ENCODE measurements at regions not wholly inside any gene's neighbourhood (a gene's known extent, or its start where the extent isn't known, plus 50 kb on each side); places are given as distances from the start of the nearest gene placed in this dataset.

GRCh38 chr18:6574631-6575030 is 154.9 kb upstream of the ARHGAP28 start:
- Histone ChIP-seq H3K4me3 (ENCODE audit: severe bottlenecking) (no peak overlapping the region), H3K27ac (ENCODE audit: poor library complexity, severe bottlenecking) (no peak overlapping the region), H3K9me3 (ENCODE audit: severe bottlenecking) (no peaks in the 10 kb centered on the region), H3K27me3 (ENCODE audit: insufficient read depth, poor library complexity, severe bottlenecking) (no peaks in the 10 kb centered on the region), H3K36me3 (ENCODE audit: low read depth) (no peaks in the 10 kb centered on the region), H3K4me1 (ENCODE audit: insufficient read depth, poor library complexity, severe bottlenecking) (no peaks in the 10 kb centered on the region)
- DNase-seq (ENCODE audit: low spot score) (no peak), ATAC-seq (ENCODE audit: low read depth) (no peak)
- TF ChIP-seq CTCF (IDR thresholded peaks at IDR 0.05; ENCODE audit: poor library complexity, severe bottlenecking) = no peak

GRCh38 chr18:6575908-6576307 is 153.6 kb upstream of the ARHGAP28 start:
- DNase-seq (ENCODE audit: low spot score) (no peak), ATAC-seq (ENCODE audit: low read depth) (no peak)
- Histone ChIP-seq H3K27ac (ENCODE audit: poor library complexity, severe bottlenecking) (no peak overlapping the region), H3K4me1 (ENCODE audit: insufficient read depth, poor library complexity, severe bottlenecking) (no peaks in the 10 kb centered on the region), H3K36me3 (ENCODE audit: low read depth) (no peaks in the 10 kb centered on the region), H3K4me3 (ENCODE audit: severe bottlenecking) (no peak overlapping the region), H3K9me3 (ENCODE audit: severe bottlenecking) (no peaks in the 10 kb centered on the region), H3K27me3 (ENCODE audit: insufficient read depth, poor library complexity, severe bottlenecking) (no peaks in the 10 kb centered on the region)
- TF ChIP-seq CTCF (IDR thresholded peaks at IDR 0.05; ENCODE audit: poor library complexity, severe bottlenecking) = no peak

- no peak for TF ChIP-seq CTCF (IDR thresholded peaks at IDR 0.05; ENCODE audit: poor library complexity, severe bottlenecking)
- H3K4me3 ChIP-seq (ENCODE audit: severe bottlenecking) = no peak overlapping the region
- DNase-seq (ENCODE audit: low spot score) (no peak), ATAC-seq (ENCODE audit: low read depth) (no peak)
- no peak overlapping the region for H3K27ac ChIP-seq (ENCODE audit: poor library complexity, severe bottlenecking)
- no peaks in the 10 kb centered on the region for H3K36me3 ChIP-seq (ENCODE audit: low read depth)
- H3K27me3 ChIP-seq (ENCODE audit: insufficient read depth, poor library complexity, severe bottlenecking) = no peaks in the 10 kb centered on the region
- no peaks in the 10 kb centered on the region for H3K4me1 ChIP-seq (ENCODE audit: insufficient read depth, poor library complexity, severe bottlenecking)
- H3K9me3 ChIP-seq (ENCODE audit: severe bottlenecking) = no peaks in the 10 kb centered on the region
Measured at GRCh38 chr18:6576718-6577375, 152.7 kb upstream of the ARHGAP28 start.

- H3K9me3 ChIP-seq (ENCODE audit: severe bottlenecking) = no peaks in the 10 kb centered on the region
- ATAC-seq (ENCODE audit: low read depth) (no peak), DNase-seq (ENCODE audit: low spot score) (no peak)
- H3K27me3 ChIP-seq (ENCODE audit: insufficient read depth, poor library complexity, severe bottlenecking) = no peaks in the 10 kb centered on the region
- H3K27ac ChIP-seq (ENCODE audit: poor library complexity, severe bottlenecking) = no peak overlapping the region
- no peaks in the 10 kb centered on the region for H3K36me3 ChIP-seq (ENCODE audit: low read depth)
- H3K4me1 ChIP-seq (ENCODE audit: insufficient read depth, poor library complexity, severe bottlenecking) = no peaks in the 10 kb centered on the region
- no peak overlapping the region for H3K4me3 ChIP-seq (ENCODE audit: severe bottlenecking)
- TF ChIP-seq CTCF (IDR thresholded peaks at IDR 0.05; ENCODE audit: poor library complexity, severe bottlenecking) = no peak
Measured at GRCh38 chr18:6578686-6579085, 150.8 kb upstream of the ARHGAP28 start.

GRCh38 chr18:6579486-6579885 is 150.0 kb upstream of the ARHGAP28 start:
- Histone ChIP-seq H3K36me3 (ENCODE audit: low read depth) (no peaks in the 10 kb centered on the region), H3K4me1 (ENCODE audit: insufficient read depth, poor library complexity, severe bottlenecking) (no peaks in the 10 kb centered on the region), H3K27ac (ENCODE audit: poor library complexity, severe bottlenecking) (no peak overlapping the region), H3K4me3 (ENCODE audit: severe bottlenecking) (no peak overlapping the region), H3K9me3 (ENCODE audit: severe bottlenecking) (no peaks in the 10 kb centered on the region), H3K27me3 (ENCODE audit: insufficient read depth, poor library complexity, severe bottlenecking) (no peaks in the 10 kb centered on the region)
- DNase-seq (ENCODE audit: low spot score) = no peak
- ATAC-seq (ENCODE audit: low read depth) = no peak
- TF ChIP-seq CTCF (IDR thresholded peaks at IDR 0.05; ENCODE audit: poor library complexity, severe bottlenecking) = no peak

Measured in RWPE2 (cell line).